Esophagus muscularis mucosa (tissue), 4 donors: ENCODE measurements at regions not wholly inside any gene's neighbourhood (a gene's known extent, or its start where the extent isn't known, plus 50 kb on each side); places are given as distances from the start of the nearest gene placed in this dataset.

Experiments used
- EP300 ChIP-seq: sonication (generic); formaldehyde crosslinking; IDR thresholded peaks from one replicate; pipeline ENCODE4 v1.6.1; 2017; ENCODE audit warnings: antibody characterized with exemption
- POLR2A ChIP-seq: fragments of 450-650 bp; IDR thresholded peaks from one replicate; pipeline ENCODE4 v1.6.1; 2017; ENCODE audit warnings: antibody characterized with exemption, moderate library complexity, mild to moderate bottlenecking, low read depth
- TF ChIP-seq, protein P1 (sequence below), 3 experiments: fragments of 200-600 bp in 2 of 3; fragments of 450-650 bp in 1 of 3; sonication (generic) in 2 of 3; IDR thresholded peaks; one replicate each; pipeline ENCODE4 v1.5.1; 2017 to 2019; ENCODE audit warnings: antibody characterized with exemption in 3 of 3, mild to moderate bottlenecking in 2 of 3, moderate library complexity in 1 of 3

DNA sequence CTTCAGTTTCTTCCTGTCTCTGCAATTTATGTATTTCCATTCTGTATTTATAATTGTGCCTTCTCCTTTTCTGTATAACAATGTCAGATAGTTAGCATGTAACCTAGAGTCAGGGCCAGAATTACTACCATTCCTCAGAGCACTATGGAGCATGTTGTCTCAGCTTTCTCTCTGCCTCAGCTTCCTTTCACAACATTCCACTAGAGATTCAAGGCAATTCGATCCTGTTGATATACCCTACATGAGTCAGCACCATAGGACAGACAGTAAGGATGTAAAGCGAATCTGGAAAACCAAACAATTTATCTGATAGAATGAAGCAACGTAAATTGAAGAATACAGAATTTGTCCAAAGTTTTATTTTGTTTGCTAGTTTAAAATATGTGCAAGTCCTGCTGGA lies 728.3 kb upstream of the SEMA6A start:
- TF ChIP-seq EP300 (no peak), POLR2A (no peak)
- TF ChIP-seq, protein P1, sequence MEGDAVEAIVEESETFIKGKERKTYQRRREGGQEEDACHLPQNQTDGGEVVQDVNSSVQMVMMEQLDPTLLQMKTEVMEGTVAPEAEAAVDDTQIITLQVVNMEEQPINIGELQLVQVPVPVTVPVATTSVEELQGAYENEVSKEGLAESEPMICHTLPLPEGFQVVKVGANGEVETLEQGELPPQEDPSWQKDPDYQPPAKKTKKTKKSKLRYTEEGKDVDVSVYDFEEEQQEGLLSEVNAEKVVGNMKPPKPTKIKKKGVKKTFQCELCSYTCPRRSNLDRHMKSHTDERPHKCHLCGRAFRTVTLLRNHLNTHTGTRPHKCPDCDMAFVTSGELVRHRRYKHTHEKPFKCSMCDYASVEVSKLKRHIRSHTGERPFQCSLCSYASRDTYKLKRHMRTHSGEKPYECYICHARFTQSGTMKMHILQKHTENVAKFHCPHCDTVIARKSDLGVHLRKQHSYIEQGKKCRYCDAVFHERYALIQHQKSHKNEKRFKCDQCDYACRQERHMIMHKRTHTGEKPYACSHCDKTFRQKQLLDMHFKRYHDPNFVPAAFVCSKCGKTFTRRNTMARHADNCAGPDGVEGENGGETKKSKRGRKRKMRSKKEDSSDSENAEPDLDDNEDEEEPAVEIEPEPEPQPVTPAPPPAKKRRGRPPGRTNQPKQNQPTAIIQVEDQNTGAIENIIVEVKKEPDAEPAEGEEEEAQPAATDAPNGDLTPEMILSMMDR (IDR thresholded peaks at IDR 0.05) = no peak
